K562 (cell line): ENCODE measurements at regions not wholly inside any gene's neighbourhood (a gene's known extent, or its start where the extent isn't known, plus 50 kb on each side); places are given as distances from the start of the nearest gene placed in this dataset.

Experiments
- CBX3 ChIP-seq, 2 experiments: IDR thresholded peaks; 1 replicate in 1 of 2; 2 replicates in 1 of 2; pipeline ENCODE4 v1.6.1; 2012; ENCODE audit warnings: inconsistent platforms in 2 of 2, low read length in 2 of 2, borderline replicate concordance in 1 of 2, control low read depth in 1 of 2
- ELF1 ChIP-seq: fragments of 200-800 bp; sonication (Bioruptor generic); IDR thresholded peaks from 2 replicates; pipeline ENCODE4 v1.6.1; 2016; ENCODE audit warnings: missing genetic modification characterization, missing compliant biosample characterization
- HMGN3 ChIP-seq: IDR thresholded peaks from 2 replicates; pipeline ENCODE4 v1.6.1; 2011; ENCODE audit warnings: borderline replicate concordance, low read depth, mild to moderate bottlenecking, mixed read lengths, low read length; ENCODE audit not compliant: insufficient read length; ENCODE audit errors: extremely low read depth
- KLF1 ChIP-seq: fragments of 450-650 bp; IDR thresholded peaks from 2 replicates; pipeline ENCODE4 v1.6.1; 2016; ENCODE audit warnings: missing genetic modification characterization, missing compliant biosample characterization
- LEF1 ChIP-seq: fragments of 450-650 bp; IDR thresholded peaks from 2 replicates; pipeline ENCODE4 v1.6.1; 2016; ENCODE audit warnings: mild to moderate bottlenecking
- MEIS2 ChIP-seq: fragments of 450-650 bp; IDR thresholded peaks from 2 replicates; pipeline ENCODE4 v1.6.1; 2014; ENCODE audit warnings: mild to moderate bottlenecking; ENCODE audit not compliant: partially characterized antibody
- NBN ChIP-seq: fragments of 450-650 bp; IDR thresholded peaks from 2 replicates; pipeline ENCODE4 v1.6.1; 2016; ENCODE audit warnings: low read depth, mild to moderate bottlenecking
- PHF8 ChIP-seq: fragments of 200-600 bp; sonication (generic); IDR thresholded peaks from 2 replicates; pipeline ENCODE4 v1.6.1; 2012; ENCODE audit warnings: mixed run types, mild to moderate bottlenecking, inconsistent platforms, low read length, moderate library complexity, borderline replicate concordance
- POLR2G ChIP-seq: fragments of 200-400 bp; formaldehyde crosslinking; IDR thresholded peaks from 2 replicates; pipeline ENCODE4 v1.6.1; 2017; ENCODE audit warnings: low read depth, mild to moderate bottlenecking, antibody characterized with exemption, low read length, moderate library complexity
- PRMT5 ChIP-seq: sonication (generic); formaldehyde crosslinking; IDR thresholded peaks from 2 replicates; pipeline ENCODE4 v1.5.0; 2020; ENCODE audit warnings: missing genetic modification reagents
- SMC3 ChIP-seq: conservative IDR thresholded peaks from 2 replicates; pipeline ENCODE4 v1.6.1; 2011; ENCODE audit warnings: low read depth, low read length, improper control_type of control experiment; ENCODE audit not compliant: insufficient read depth
- ZNF12 ChIP-seq: sonication (generic); formaldehyde crosslinking; IDR thresholded peaks from 2 replicates; pipeline ENCODE4 v1.4.0; 2020; ENCODE audit warnings: mild to moderate bottlenecking, missing genetic modification reagents
- ZNF146 ChIP-seq: IDR thresholded peaks from one replicate; pipeline ENCODE4 v1.6.1; 2018; ENCODE audit warnings: missing compliant biosample characterization; ENCODE audit not compliant: unreplicated experiment
- ZNF584 ChIP-seq: fragments of 200-800 bp; sonication (Bioruptor generic); IDR thresholded peaks from 2 replicates; pipeline ENCODE4 v1.6.1; 2016; ENCODE audit warnings: low read depth, mild to moderate bottlenecking, missing genetic modification characterization, missing compliant biosample characterization
- ZNF77 ChIP-seq: fragments of 250-450 bp; sonication (Bioruptor Pico); IDR thresholded peaks from 2 replicates; pipeline ENCODE4 v1.5.0; 2020
- TF ChIP-seq, protein P1 (sequence below): sonication (generic); formaldehyde crosslinking; IDR thresholded peaks from 2 replicates; pipeline ENCODE4 v1.9.0; 2022; ENCODE audit warnings: mild to moderate bottlenecking, missing genetic modification reagents
- TF ChIP-seq, protein P2 (sequence below), 2 experiments: fragments of 450-650 bp in 1 of 2; sonication (generic) in 1 of 2; formaldehyde crosslinking in 1 of 2; IDR thresholded peaks in 1 of 2; conservative IDR thresholded peaks in 1 of 2; 2 replicates each; pipeline versions ENCODE4 v1.6.1 to v1.8.1; 2016 to 2023; ENCODE audit warnings: mild to moderate bottlenecking in 2 of 2, moderate library complexity in 2 of 2, inconsistent platforms in 1 of 2, missing genetic modification reagents in 1 of 2
- TF ChIP-seq, protein P3 (sequence below): fragments of 450-650 bp; IDR thresholded peaks from 2 replicates; pipeline ENCODE4 v1.6.1; 2016; ENCODE audit warnings: antibody characterized with exemption
- TF ChIP-seq, protein P4 (sequence below): sonication (generic); formaldehyde crosslinking; IDR thresholded peaks from 2 replicates; pipeline ENCODE4 v1.8.1; 2023; ENCODE audit warnings: missing genetic modification reagents, mild to moderate bottlenecking, borderline replicate concordance
- TF ChIP-seq, protein P5 (sequence below): IDR thresholded peaks from 2 replicates; pipeline ENCODE4 v1.6.1; 2011; ENCODE audit not compliant: insufficient read length; ENCODE audit errors: extremely low read depth

DNA sequence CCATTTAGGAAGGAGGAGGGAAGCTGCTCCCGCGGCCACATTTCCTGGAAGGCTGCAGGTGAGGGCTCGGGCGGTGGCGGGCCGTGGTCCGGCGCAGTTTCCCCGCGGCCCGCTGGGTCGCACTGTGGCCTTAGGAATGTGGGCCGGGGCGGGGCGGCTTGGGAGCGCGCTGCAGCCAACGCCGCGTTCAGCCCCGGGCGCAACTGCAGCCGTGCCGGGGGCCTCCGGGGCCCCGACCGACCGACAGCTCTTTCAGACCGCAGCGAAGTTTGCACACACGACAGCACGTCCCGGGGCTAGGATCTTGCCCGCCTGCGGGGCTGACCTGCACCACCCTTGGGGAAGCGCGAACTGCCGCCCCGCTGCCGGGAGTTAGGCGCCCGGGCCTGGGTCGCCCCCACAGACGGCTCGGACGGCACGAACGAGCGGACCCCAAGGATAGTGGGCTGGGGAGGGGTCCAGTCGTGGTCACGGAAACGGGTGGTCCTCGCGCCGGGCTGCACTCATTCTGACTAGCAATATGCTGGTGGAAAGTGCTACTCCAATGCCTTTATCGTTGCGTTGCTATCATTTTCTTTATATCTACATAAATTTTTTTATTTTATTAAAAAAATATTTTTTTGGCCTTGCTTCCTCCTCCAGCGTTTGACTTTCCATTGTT, 69.9 kb upstream of the DLX2 start (continued):
- TF ChIP-seq NBN = no peak
- TF ChIP-seq KLF1 = 0 out of 2 replicates have a peak, but pooled peaks have one; percentile 30
- TF ChIP-seq ELF1 (tag) = no peak
- TF ChIP-seq ZNF584 (CRISPR knock-in tag) = no peak
- TF ChIP-seq POLR2G = no peak
- peak; percentile 89 for TF ChIP-seq SMC3
- TF ChIP-seq ZNF12 (CRISPR knock-in tag) = no peak
- TF ChIP-seq PRMT5 (CRISPR knock-in tag) = no peak
- TF ChIP-seq CBX3 (IDR thresholded peaks at IDR 0.05; ENCODE audit: borderline replicate concordance in 1 of 2, low read length in 2 of 2) = no peak
- TF ChIP-seq, protein P1, sequence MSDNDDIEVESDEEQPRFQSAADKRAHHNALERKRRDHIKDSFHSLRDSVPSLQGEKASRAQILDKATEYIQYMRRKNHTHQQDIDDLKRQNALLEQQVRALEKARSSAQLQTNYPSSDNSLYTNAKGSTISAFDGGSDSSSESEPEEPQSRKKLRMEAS (CRISPR knock-in tag) = no peak
- TF ChIP-seq, protein P2, sequence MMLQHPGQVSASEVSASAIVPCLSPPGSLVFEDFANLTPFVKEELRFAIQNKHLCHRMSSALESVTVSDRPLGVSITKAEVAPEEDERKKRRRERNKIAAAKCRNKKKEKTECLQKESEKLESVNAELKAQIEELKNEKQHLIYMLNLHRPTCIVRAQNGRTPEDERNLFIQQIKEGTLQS (IDR thresholded peaks at IDR 0.05) = no peak
- TF ChIP-seq, protein P2 (CRISPR knock-in tag; conservative IDR thresholded peaks at IDR 0.05) = no peak
- TF ChIP-seq, protein P3, sequence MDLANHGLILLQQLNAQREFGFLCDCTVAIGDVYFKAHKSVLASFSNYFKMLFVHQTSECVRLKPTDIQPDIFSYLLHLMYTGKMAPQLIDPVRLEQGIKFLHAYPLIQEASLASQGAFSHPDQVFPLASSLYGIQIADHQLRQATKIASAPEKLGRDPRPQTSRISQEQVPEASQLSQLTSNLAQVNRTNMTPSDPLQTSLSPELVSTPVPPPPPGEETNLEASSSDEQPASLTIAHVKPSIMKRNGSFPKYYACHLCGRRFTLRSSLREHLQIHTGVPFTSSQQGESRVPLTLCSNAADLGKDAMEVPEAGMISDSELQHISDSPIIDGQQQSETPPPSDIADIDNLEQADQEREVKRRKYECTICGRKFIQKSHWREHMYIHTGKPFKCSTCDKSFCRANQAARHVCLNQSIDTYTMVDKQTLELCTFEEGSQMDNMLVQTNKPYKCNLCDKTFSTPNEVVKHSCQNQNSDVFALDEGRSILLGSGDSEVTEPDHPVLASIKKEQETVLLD = no peak
- TF ChIP-seq ZNF146 (CRISPR knock-in tag) = no peak
- no peak for TF ChIP-seq ZNF77 (CRISPR knock-in tag)
- TF ChIP-seq HMGN3 = peak; percentile 34
- no peak for TF ChIP-seq MEIS2
- TF ChIP-seq, protein P4, sequence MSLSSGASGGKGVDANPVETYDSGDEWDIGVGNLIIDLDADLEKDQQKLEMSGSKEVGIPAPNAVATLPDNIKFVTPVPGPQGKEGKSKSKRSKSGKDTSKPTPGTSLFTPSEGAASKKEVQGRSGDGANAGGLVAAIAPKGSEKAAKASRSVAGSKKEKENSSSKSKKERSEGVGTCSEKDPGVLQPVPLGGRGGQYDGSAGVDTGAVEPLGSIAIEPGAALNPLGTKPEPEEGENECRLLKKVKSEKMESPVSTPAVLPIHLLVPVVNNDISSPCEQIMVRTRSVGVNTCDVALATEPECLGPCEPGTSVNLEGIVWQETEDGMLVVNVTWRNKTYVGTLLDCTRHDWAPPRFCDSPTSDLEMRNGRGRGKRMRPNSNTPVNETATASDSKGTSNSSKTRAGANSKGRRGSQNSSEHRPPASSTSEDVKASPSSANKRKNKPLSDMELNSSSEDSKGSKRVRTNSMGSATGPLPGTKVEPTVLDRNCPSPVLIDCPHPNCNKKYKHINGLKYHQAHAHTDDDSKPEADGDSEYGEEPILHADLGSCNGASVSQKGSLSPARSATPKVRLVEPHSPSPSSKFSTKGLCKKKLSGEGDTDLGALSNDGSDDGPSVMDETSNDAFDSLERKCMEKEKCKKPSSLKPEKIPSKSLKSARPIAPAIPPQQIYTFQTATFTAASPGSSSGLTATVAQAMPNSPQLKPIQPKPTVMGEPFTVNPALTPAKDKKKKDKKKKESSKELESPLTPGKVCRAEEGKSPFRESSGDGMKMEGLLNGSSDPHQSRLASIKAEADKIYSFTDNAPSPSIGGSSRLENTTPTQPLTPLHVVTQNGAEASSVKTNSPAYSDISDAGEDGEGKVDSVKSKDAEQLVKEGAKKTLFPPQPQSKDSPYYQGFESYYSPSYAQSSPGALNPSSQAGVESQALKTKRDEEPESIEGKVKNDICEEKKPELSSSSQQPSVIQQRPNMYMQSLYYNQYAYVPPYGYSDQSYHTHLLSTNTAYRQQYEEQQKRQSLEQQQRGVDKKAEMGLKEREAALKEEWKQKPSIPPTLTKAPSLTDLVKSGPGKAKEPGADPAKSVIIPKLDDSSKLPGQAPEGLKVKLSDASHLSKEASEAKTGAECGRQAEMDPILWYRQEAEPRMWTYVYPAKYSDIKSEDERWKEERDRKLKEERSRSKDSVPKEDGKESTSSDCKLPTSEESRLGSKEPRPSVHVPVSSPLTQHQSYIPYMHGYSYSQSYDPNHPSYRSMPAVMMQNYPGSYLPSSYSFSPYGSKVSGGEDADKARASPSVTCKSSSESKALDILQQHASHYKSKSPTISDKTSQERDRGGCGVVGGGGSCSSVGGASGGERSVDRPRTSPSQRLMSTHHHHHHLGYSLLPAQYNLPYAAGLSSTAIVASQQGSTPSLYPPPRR (CRISPR knock-in tag) = no peak
- no peak for TF ChIP-seq LEF1
- TF ChIP-seq, protein P5, sequence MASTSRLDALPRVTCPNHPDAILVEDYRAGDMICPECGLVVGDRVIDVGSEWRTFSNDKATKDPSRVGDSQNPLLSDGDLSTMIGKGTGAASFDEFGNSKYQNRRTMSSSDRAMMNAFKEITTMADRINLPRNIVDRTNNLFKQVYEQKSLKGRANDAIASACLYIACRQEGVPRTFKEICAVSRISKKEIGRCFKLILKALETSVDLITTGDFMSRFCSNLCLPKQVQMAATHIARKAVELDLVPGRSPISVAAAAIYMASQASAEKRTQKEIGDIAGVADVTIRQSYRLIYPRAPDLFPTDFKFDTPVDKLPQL = no peak
- no peak for TF ChIP-seq PHF8
